Nephron progenitor cell (in vitro differentiated cells): ENCODE measurements at regions not wholly inside any gene's neighbourhood (a gene's known extent, or its start where the extent isn't known, plus 50 kb on each side); places are given as distances from the start of the nearest gene placed in this dataset.

Source experiments
- DNase-seq: peaks from one replicate; pipeline ENCODE4 v3.0.0; 2021
- H3K27ac Mint-ChIP-seq: 2 replicates; pipeline ENCODE4 v1.8.0; 2021; ENCODE audit warnings: mild to moderate bottlenecking, moderate library complexity, mixed read lengths
- H3K27me3 Mint-ChIP-seq: 2 replicates; pipeline ENCODE4 v1.8.0; 2021; ENCODE audit warnings: mild to moderate bottlenecking, low read depth, mixed read lengths; ENCODE audit not compliant: poor library complexity
- H3K36me3 Mint-ChIP-seq: 2 replicates; pipeline ENCODE4 v1.8.0; 2021; ENCODE audit warnings: low read depth, mixed read lengths
- H3K4me1 Mint-ChIP-seq: 2 replicates; pipeline ENCODE4 v1.8.0; 2021; ENCODE audit warnings: mixed read lengths
- H3K4me3 Mint-ChIP-seq: 2 replicates; pipeline ENCODE4 v1.8.0; 2021; ENCODE audit warnings: mild to moderate bottlenecking, moderate library complexity, mixed read lengths
- H3K9me3 Mint-ChIP-seq: 2 replicates; pipeline ENCODE4 v1.8.0; 2021; ENCODE audit warnings: mild to moderate bottlenecking, moderate library complexity, mixed read lengths
- CTCF ChIP-seq: fragments of 200-600 bp; sonication (generic); IDR thresholded peaks from 2 replicates; pipeline ENCODE4 v1.5.0; 2021; ENCODE audit warnings: antibody characterized with exemption

- TF ChIP-seq CTCF, result no peak
- Mint-ChIP-seq H3K4me1 (no peaks in the 10 kb centered on the region), H3K27me3 (no peaks in the 10 kb centered on the region), H3K36me3 (no peaks in the 10 kb centered on the region), H3K27ac (no peak overlapping the region), H3K4me3 (no peak overlapping the region), H3K9me3 (no peaks in the 10 kb centered on the region)
- no peak for DNase-seq
Observed at GRCh38 chr12:88753707-88754106, 173.4 kb upstream of the KITLG start.

GRCh38 chr12:88753066-88753465 lies 172.8 kb upstream of the KITLG start:
- TF ChIP-seq CTCF, result no peak
- H3K4me1 Mint-ChIP-seq, result no peaks in the 10 kb centered on the region
- no peaks in the 10 kb centered on the region for H3K27me3 Mint-ChIP-seq
- H3K4me3 Mint-ChIP-seq, result no peak overlapping the region
- H3K9me3 Mint-ChIP-seq, result no peaks in the 10 kb centered on the region
- no peak for DNase-seq
- no peak overlapping the region for H3K27ac Mint-ChIP-seq
- H3K36me3 Mint-ChIP-seq, result no peaks in the 10 kb centered on the region

GRCh38 chr12:88752183-88752582 lies 171.9 kb upstream of the KITLG start:
- Mint-ChIP-seq H3K9me3 (no peaks in the 10 kb centered on the region), H3K27me3 (peaks cover 2% of the 10 kb centered on the region), H3K4me3 (no peak overlapping the region), H3K4me1 (no peaks in the 10 kb centered on the region), H3K27ac (no peak overlapping the region), H3K36me3 (no peaks in the 10 kb centered on the region)
- TF ChIP-seq CTCF, result no peak
- DNase-seq, result no peak

- no peak for DNase-seq
Observed at GRCh38 chr12:88750867-88751543, 170.7 kb upstream of the KITLG start.

GRCh38 chr12:88746386-88746785 lies 166.1 kb upstream of the KITLG start:
- Mint-ChIP-seq H3K9me3 (no peaks in the 10 kb centered on the region), H3K4me1 (no peaks in the 10 kb centered on the region), H3K36me3 (no peaks in the 10 kb centered on the region), H3K4me3 (no peak overlapping the region), H3K27me3 (peaks cover 7% of the 10 kb centered on the region), H3K27ac (no peak overlapping the region)
- TF ChIP-seq CTCF, result no peak
- DNase-seq, result no peak

More at GRCh38 chr12:88750867-88751543, 170.7 kb upstream of the KITLG start:
- H3K27ac Mint-ChIP-seq, result no peak overlapping the region
- H3K9me3 Mint-ChIP-seq, result no peaks in the 10 kb centered on the region
- no peak overlapping the region for H3K4me3 Mint-ChIP-seq
- peaks cover 2% of the 10 kb centered on the region for H3K27me3 Mint-ChIP-seq
- no peaks in the 10 kb centered on the region for H3K36me3 Mint-ChIP-seq
- no peak for TF ChIP-seq CTCF
- no peaks in the 10 kb centered on the region for H3K4me1 Mint-ChIP-seq
